ENCODE measurements at regions not wholly inside any gene's neighbourhood (a gene's known extent, or its start where the extent isn't known, plus 50 kb on each side); places are given as distances from the start of the nearest gene placed in this dataset.

DNA sequence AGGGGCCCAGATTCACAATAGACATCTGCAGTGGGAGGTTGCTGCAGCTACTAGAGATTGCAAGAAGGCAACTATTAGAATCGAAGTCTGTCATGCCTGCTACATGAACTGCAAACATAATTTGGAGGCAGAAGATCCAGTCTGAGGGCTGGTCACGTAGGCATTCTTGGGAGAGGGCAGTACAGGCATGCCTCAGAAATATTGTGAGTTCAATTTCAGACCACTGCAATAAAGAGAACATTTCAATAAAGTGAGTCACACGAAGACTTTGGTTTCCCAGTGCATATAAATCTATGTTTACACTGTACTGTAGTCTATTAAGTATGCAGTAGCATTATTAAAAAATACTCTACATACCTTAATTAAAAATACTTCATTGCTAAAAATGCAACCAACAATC lies 585.8 kb upstream of the FAT1 start:
- DNase-seq (ENCODE audit: extremely low spot score), result no peak

DNA sequence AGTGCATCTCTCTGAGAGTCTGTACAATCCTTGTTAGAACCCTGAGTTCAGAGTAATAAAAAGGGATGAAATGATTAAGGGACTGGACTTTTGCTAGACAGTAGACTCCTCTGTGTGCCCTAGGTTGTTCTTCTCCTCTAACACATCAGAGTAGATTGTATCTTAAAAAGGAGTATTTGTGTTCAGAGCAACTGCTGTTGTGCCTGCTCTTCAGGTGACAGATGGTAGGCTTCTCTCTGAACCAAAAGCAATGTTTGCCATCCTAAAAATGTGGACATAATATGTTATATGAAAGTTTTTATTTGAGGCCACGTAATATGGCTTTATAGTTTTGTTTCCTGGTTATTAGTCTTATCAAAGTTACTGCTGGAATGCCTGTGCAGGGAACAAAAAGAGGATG lies 588.6 kb upstream of the FAT1 start:
- TF ChIP-seq LEF1 (IDR thresholded peaks at IDR 0.05; ENCODE audit: borderline replicate concordance), result no peak
- no peak for TF ChIP-seq HDGF (IDR thresholded peaks at IDR 0.05; ENCODE audit: borderline replicate concordance)
- TF ChIP-seq ELF4 (IDR thresholded peaks at IDR 0.05), result no peak
- TF ChIP-seq NFRKB (IDR thresholded peaks at IDR 0.05), result no peak
- no peak for TF ChIP-seq SUZ12 (IDR thresholded peaks at IDR 0.05)
- TF ChIP-seq FOXK2 (IDR thresholded peaks at IDR 0.05), result no peak
- no peak for TF ChIP-seq L3MBTL2 (conservative IDR thresholded peaks at IDR 0.05)
- no peak for TF ChIP-seq TARDBP (IDR thresholded peaks at IDR 0.05)
- no peak for TF ChIP-seq SP1 (IDR thresholded peaks at IDR 0.05)
- TF ChIP-seq FOXA1 (IDR thresholded peaks at IDR 0.05), result no peak
- no peak for TF ChIP-seq ZNF384 (IDR thresholded peaks at IDR 0.05)
- TF ChIP-seq, protein P1, sequence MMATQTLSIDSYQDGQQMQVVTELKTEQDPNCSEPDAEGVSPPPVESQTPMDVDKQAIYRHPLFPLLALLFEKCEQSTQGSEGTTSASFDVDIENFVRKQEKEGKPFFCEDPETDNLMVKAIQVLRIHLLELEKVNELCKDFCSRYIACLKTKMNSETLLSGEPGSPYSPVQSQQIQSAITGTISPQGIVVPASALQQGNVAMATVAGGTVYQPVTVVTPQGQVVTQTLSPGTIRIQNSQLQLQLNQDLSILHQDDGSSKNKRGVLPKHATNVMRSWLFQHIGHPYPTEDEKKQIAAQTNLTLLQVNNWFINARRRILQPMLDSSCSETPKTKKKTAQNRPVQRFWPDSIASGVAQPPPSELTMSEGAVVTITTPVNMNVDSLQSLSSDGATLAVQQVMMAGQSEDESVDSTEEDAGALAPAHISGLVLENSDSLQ (IDR thresholded peaks at IDR 0.05), result no peak
- no peak for TF ChIP-seq ARNT (IDR thresholded peaks at IDR 0.05)
- TF ChIP-seq CTBP1 (IDR thresholded peaks at IDR 0.05; ENCODE audit: borderline replicate concordance), result no peak
- DNase-seq (ENCODE audit: extremely low spot score), result no peak
- POLR2A ChIA-PET, result no interaction called here
- CTCF ChIA-PET, result no interaction called here

More for the DNA sequence above, 585.8 kb upstream of the FAT1 start:
- TF ChIP-seq, protein P1 (IDR thresholded peaks at IDR 0.05), result no peak
- no peak for TF ChIP-seq TARDBP (IDR thresholded peaks at IDR 0.05)
- no peak for TF ChIP-seq NFRKB (IDR thresholded peaks at IDR 0.05)
- TF ChIP-seq HDGF (IDR thresholded peaks at IDR 0.05; ENCODE audit: borderline replicate concordance), result no peak
- ChIA-PET POLR2A (no interaction called here), CTCF (interaction anchor here (0.6 kb wide), 1 partner anchor 123 kb away, joined by 3 read pairs; no protein-coding TSS in a partner anchor)

DNA sequence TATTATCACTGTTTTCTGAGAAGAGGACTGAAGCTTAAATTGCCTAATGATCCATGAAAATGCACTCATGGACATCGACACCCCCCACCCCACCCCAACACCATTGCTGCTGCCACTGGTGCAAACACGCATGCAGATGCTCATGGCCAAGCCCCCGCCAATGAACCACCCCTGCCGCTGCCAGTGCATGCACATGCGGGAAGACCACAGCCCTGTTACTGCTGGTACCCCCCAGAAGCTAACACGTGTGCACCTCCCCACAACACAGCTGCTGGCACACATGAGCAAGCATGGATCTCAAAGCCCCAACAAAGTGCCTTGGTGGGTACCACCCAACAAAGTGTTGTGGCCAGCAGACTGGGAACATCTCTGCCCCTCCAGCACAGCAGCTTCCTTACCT lies 594.1 kb upstream of the FAT1 start:
- TF ChIP-seq FOXM1 (IDR thresholded peaks at IDR 0.05; ENCODE audit: borderline replicate concordance), result no peak
- ChIA-PET CTCF (no interaction called here), POLR2A (no interaction called here)
- DNase-seq (ENCODE audit: extremely low spot score), result no peak

DNA sequence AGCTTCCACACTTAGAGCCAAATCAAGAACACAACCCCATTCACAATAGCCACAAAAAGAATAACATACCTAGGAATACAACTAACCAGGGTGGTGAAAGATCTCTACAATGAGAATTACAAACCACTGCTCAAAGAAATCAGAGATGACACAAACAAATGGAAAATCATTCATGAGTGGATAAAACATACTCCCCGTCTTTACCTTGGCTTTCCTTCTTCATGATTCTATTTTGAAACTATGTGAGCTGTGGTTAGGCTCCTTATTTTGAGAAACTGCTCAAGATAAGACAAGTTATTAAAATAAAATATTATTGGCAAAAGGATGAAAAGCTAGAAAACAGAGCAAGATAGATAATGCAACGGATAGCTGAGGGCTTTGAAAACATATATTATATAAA lies 598.1 kb upstream of the FAT1 start:
- no peak for DNase-seq (ENCODE audit: extremely low spot score)
- CTCF ChIA-PET, result no interaction called here
- POLR2A ChIA-PET, result no interaction called here
- TF ChIP-seq FOXK2 (IDR thresholded peaks at IDR 0.05), result no peak
- TF ChIP-seq BHLHE40 (IDR thresholded peaks at IDR 0.05; ENCODE audit: borderline replicate concordance), result no peak
- no peak for TF ChIP-seq SP1 (IDR thresholded peaks at IDR 0.05)
- TF ChIP-seq ZNF384 (IDR thresholded peaks at IDR 0.05), result no peak
- TF ChIP-seq ARNT (IDR thresholded peaks at IDR 0.05), result no peak
- no peak for TF ChIP-seq L3MBTL2 (conservative IDR thresholded peaks at IDR 0.05)
- TF ChIP-seq TARDBP (IDR thresholded peaks at IDR 0.05), result no peak

DNA sequence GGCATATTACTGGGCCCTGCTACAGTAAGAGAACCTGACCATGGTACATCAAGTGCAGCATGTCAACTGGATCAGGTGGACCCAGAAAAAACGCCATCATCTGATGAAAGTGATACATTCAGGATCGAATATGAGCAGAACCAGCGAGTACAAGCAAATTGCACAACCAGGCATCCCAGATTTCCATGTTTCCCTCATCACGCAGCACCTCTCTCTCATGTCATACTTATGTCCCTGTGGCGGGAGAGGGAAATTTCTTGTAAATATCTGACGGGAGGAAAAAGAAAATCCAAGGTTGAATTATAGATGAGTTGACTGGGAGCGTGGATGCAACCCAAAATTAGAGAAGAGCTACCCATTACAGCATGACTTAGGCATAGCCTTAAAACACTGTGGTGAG lies 608.5 kb upstream of the FAT1 start:
- ChIA-PET POLR2A (no interaction called here), CTCF (no interaction called here)
- TF ChIP-seq ZNF384 (IDR thresholded peaks at IDR 0.05) (no peak), FOXK2 (IDR thresholded peaks at IDR 0.05) (no peak), CTBP1 (IDR thresholded peaks at IDR 0.05; ENCODE audit: borderline replicate concordance) (no peak), TARDBP (IDR thresholded peaks at IDR 0.05) (no peak), NFRKB (IDR thresholded peaks at IDR 0.05) (no peak), BHLHE40 (IDR thresholded peaks at IDR 0.05; ENCODE audit: borderline replicate concordance) (no peak), ELF4 (IDR thresholded peaks at IDR 0.05) (no peak), FOXM1 (IDR thresholded peaks at IDR 0.05; ENCODE audit: borderline replicate concordance) (no peak), LEF1 (IDR thresholded peaks at IDR 0.05; ENCODE audit: borderline replicate concordance) (no peak), L3MBTL2 (conservative IDR thresholded peaks at IDR 0.05) (no peak), FOXA1 (IDR thresholded peaks at IDR 0.05) (no peak), SP1 (IDR thresholded peaks at IDR 0.05) (no peak), HDGF (IDR thresholded peaks at IDR 0.05; ENCODE audit: borderline replicate concordance) (no peak), ARNT (IDR thresholded peaks at IDR 0.05) (no peak), SUZ12 (IDR thresholded peaks at IDR 0.05) (no peak)
- TF ChIP-seq, protein P1 (IDR thresholded peaks at IDR 0.05), result no peak
- no peak for DNase-seq (ENCODE audit: extremely low spot score)

DNA sequence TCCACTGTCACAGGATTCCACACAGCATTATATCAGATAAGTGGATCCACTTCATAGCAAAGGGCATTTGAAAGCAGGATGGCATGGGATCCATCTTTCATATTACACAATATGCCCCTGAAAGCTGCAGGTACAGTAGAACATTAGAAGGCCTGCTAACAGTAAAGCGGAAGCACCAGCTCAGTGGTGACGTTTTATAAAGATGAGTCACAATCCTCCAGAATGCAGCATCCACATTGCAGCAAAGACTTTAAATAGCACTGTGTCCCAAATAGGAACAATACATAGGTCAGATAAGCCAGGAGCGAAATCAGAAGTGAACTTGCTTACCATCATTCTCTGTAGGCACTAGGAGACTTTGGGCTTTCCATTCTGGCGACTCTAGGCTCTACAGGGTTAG lies 609.5 kb upstream of the FAT1 start:
- TF ChIP-seq FOXA1 (IDR thresholded peaks at IDR 0.05), result no peak
- TF ChIP-seq HDGF (IDR thresholded peaks at IDR 0.05; ENCODE audit: borderline replicate concordance), result no peak
- no peak for TF ChIP-seq NFRKB (IDR thresholded peaks at IDR 0.05)
- ChIA-PET CTCF (no interaction called here), POLR2A (no interaction called here)
- DNase-seq (ENCODE audit: extremely low spot score), result no peak

DNA sequence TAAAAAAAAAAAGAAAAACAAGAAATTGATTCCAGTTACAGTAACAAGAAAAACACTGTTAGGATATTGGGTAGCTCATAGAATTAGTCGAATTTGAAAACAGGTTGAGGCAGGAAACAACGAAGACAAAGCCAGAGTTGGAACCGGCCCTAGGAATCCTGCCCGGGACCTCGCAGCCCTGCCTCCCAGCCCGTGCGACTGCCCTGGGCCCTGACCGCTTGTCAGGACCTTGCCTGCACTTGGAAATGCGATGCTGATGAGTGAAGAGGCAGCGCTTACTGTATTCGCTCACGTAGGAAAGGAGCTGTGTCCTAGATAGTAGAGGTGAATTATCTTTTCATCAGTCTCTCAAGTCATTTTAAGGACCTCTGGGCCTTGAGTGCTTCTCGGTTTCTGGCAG lies 611.7 kb upstream of the FAT1 start:
- CTCF ChIA-PET, result no interaction called here
- DNase-seq (ENCODE audit: extremely low spot score), result no peak
- POLR2A ChIA-PET, result no interaction called here
- TF ChIP-seq ZNF384 (IDR thresholded peaks at IDR 0.05), result no peak

DNA sequence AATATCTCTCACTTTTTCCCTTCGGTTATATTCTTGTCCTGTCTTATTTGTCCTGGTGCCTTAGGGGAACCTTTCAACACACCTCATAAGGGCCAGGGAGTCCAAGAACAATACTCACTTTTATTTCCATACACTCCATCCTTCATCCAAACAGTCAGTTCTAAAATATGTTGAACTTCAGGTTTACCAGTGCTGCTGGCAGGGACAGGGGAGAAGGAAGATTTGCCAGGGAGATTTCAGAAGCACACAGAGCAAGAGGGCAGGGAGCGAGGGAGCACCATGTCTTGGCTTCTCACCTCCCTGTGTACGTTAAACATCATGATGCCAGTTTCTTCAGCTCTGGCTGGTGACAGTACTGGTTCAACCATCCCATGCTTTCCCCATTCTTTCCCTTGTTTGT lies 631.1 kb upstream of the FAT1 start:
- POLR2A ChIA-PET, result no interaction called here
- no peak for TF ChIP-seq ZNF384 (IDR thresholded peaks at IDR 0.05)
- TF ChIP-seq CTBP1 (IDR thresholded peaks at IDR 0.05; ENCODE audit: borderline replicate concordance), result no peak
- no peak for TF ChIP-seq FOXA1 (IDR thresholded peaks at IDR 0.05)
- no peak for TF ChIP-seq LEF1 (IDR thresholded peaks at IDR 0.05; ENCODE audit: borderline replicate concordance)
- TF ChIP-seq NFRKB (IDR thresholded peaks at IDR 0.05), result no peak
- no peak for TF ChIP-seq FOXM1 (IDR thresholded peaks at IDR 0.05; ENCODE audit: borderline replicate concordance)
- TF ChIP-seq ELF4 (IDR thresholded peaks at IDR 0.05), result no peak
- TF ChIP-seq HDGF (IDR thresholded peaks at IDR 0.05; ENCODE audit: borderline replicate concordance), result no peak
- TF ChIP-seq BHLHE40 (IDR thresholded peaks at IDR 0.05; ENCODE audit: borderline replicate concordance), result no peak
- no peak for TF ChIP-seq FOXK2 (IDR thresholded peaks at IDR 0.05)
- no peak for TF ChIP-seq SP1 (IDR thresholded peaks at IDR 0.05)
- TF ChIP-seq TARDBP (IDR thresholded peaks at IDR 0.05), result no peak
- TF ChIP-seq, protein P1 (IDR thresholded peaks at IDR 0.05), result no peak
- no peak for TF ChIP-seq ARNT (IDR thresholded peaks at IDR 0.05)
- no peak for TF ChIP-seq L3MBTL2 (conservative IDR thresholded peaks at IDR 0.05)
- CTCF ChIA-PET, result no interaction called here
- no peak for DNase-seq (ENCODE audit: extremely low spot score)
